ENCODE measurements at regions not wholly inside any gene's neighbourhood (a gene's known extent, or its start where the extent isn't known, plus 50 kb on each side); places are given as distances from the start of the nearest gene placed in this dataset.

DNA sequence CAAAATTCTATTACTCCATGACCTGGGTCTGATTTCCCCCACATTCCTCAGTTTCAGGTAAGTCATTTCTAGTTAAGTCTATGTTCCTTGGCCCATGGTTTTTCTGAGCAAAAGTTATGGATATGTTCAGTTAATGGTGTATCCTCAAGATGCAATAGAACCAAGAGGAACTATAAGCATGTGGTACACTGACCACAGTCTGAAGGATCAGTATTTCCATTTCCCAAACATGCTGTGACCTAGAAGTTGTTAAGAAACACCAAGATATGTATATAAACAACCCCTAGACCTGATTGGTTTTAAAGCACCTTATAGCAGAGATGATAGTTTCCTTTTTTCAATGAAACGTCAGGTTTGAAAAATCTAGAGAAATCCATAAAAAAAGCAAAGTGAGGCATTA lies 94.2 kb upstream of the ABCB5 start:
- no CpG with 5 or more reads among the region's 1 CpG for WGBS (ENCODE audit: insufficient coverage)
- no peaks in the 10 kb centered on the region for H3K36me3 ChIP-seq (replicated peaks in 1 of 2; ENCODE audit: control insufficient read depth in 1 of 2, insufficient read depth in 2 of 2, low read length in 2 of 2)
- peaks cover 0 to 7% (median 2%) of the 10 kb centered on the region in 7 donors for H3K9me3 Mint-ChIP-seq
- H3K4me2 ChIP-seq (replicated peaks; ENCODE audit: extremely low read depth, low read length, poor library complexity, severe bottlenecking): no peak overlapping the region
- no peaks in the 10 kb centered on the region for H3K4me1 ChIP-seq (ENCODE audit: control insufficient read depth in 1 of 2, insufficient read depth in 2 of 2, low read length in 2 of 2)
- no peak overlapping the region for H2AFZ ChIP-seq (ENCODE audit: insufficient read depth, low read depth, low read length, poor library complexity, severe bottlenecking)
- no peaks in the 10 kb centered on the region for H3K4me1 Mint-ChIP-seq
- no peaks in the 10 kb centered on the region for H3K79me2 ChIP-seq (ENCODE audit: insufficient read depth, low read length)
- no peaks in the 10 kb centered on the region for H4K20me1 ChIP-seq (ENCODE audit: insufficient read depth, low read length)
- no peak overlapping the region for H3K27ac ChIP-seq (ENCODE audit: low read depth in 1 of 2, low read length in 2 of 2)
- no peaks in the 10 kb centered on the region for H3K9me3 ChIP-seq (replicated peaks in 1 of 2; ENCODE audit: control insufficient read depth in 1 of 2, insufficient read depth in 1 of 2, low read length in 2 of 2)
- H3K27ac Mint-ChIP-seq: no peak overlapping the region
- no peak overlapping the region for H3K4me3 ChIP-seq (replicated peaks in 1 of 3; ENCODE audit: low read depth in 2 of 3, low read length in 3 of 3)
- TF ChIP-seq CTCF (IDR thresholded peaks at IDR 0.05): no peak
- peaks cover 0 to 1% (median 0%) of the 10 kb centered on the region in 3 donors for H3K27me3 Mint-ChIP-seq (ENCODE audit: low read depth in 3 of 3)
- intact Hi-C loops (cut with micrococcal nuclease): no loop called here
- H3K4me3 Mint-ChIP-seq: no peak overlapping the region
- H3K36me3 Mint-ChIP-seq: no peaks in the 10 kb centered on the region
- H3K9ac ChIP-seq (ENCODE audit: insufficient read depth, low read length, poor library complexity, severe bottlenecking): no peak overlapping the region
- no peaks in the 10 kb centered on the region for H3K27me3 ChIP-seq (ENCODE audit: control insufficient read depth in 2 of 2, insufficient read depth in 2 of 2, low read length in 2 of 2)
- no peak for DNase-seq

- no peak overlapping the region for H3K4me3 Mint-ChIP-seq
- Histone ChIP-seq H3K4me3 (replicated peaks in 1 of 3; ENCODE audit: low read depth in 2 of 3, low read length in 3 of 3) (no peak overlapping the region), H4K20me1 (ENCODE audit: insufficient read depth, low read length) (no peaks in the 10 kb centered on the region), H3K4me2 (replicated peaks; ENCODE audit: extremely low read depth, low read length, poor library complexity, severe bottlenecking) (no peak overlapping the region), H2AFZ (ENCODE audit: insufficient read depth, low read depth, low read length, poor library complexity, severe bottlenecking) (no peak overlapping the region), H3K9ac (ENCODE audit: insufficient read depth, low read length, poor library complexity, severe bottlenecking) (no peak overlapping the region), H3K79me2 (ENCODE audit: insufficient read depth, low read length) (no peaks in the 10 kb centered on the region), H3K27ac (ENCODE audit: low read depth in 1 of 2, low read length in 2 of 2) (no peak overlapping the region), H3K27me3 (ENCODE audit: control insufficient read depth in 2 of 2, insufficient read depth in 2 of 2, low read length in 2 of 2) (no peaks in the 10 kb centered on the region), H3K36me3 (replicated peaks in 1 of 2; ENCODE audit: control insufficient read depth in 1 of 2, insufficient read depth in 2 of 2, low read length in 2 of 2) (no peaks in the 10 kb centered on the region), H3K9me3 (replicated peaks in 1 of 2; ENCODE audit: control insufficient read depth in 1 of 2, insufficient read depth in 1 of 2, low read length in 2 of 2) (peaks cover 9 to 13% of the 10 kb centered on the region in 2 donors), H3K4me1 (ENCODE audit: control insufficient read depth in 1 of 2, insufficient read depth in 2 of 2, low read length in 2 of 2) (no peaks in the 10 kb centered on the region)
- H3K36me3 Mint-ChIP-seq: no peaks in the 10 kb centered on the region
- intact Hi-C loops (cut with micrococcal nuclease): no loop called here
- 100% methylated on average over 2 of the region's 2 CpGs for WGBS (ENCODE audit: insufficient coverage)
- H3K27ac Mint-ChIP-seq: no peak overlapping the region
- DNase-seq: no peak
- H3K27me3 Mint-ChIP-seq (ENCODE audit: low read depth in 3 of 3): no peaks in the 10 kb centered on the region
- no peak for TF ChIP-seq CTCF (IDR thresholded peaks at IDR 0.05)
- H3K4me1 Mint-ChIP-seq: no peaks in the 10 kb centered on the region
- peaks cover 5 to 15% (median 8%) of the 10 kb centered on the region in 7 donors for H3K9me3 Mint-ChIP-seq
Observed at GRCh38 chr7:20529260-20529659, 86.2 kb upstream of the ABCB5 start.

Measured in CD14-positive monocyte (primary cell).